ENCODE measurements at regions not wholly inside any gene's neighbourhood (a gene's known extent, or its start where the extent isn't known, plus 50 kb on each side); places are given as distances from the start of the nearest gene placed in this dataset.

- DNase-seq (ENCODE audit: low spot score) = no peak
These were observed 120.2 kb upstream of the PFN2 start for GRCh38 chr3:150090877-150091276.

- no peak for DNase-seq (ENCODE audit: low spot score)
These were observed 119.3 kb upstream of the PFN2 start for GRCh38 chr3:150090006-150090405.

- DNase-seq (ENCODE audit: low spot score) = no peak
These were observed 113.4 kb upstream of the PFN2 start for GRCh38 chr3:150084128-150084527.

- DNase-seq (ENCODE audit: low spot score) = no peak
These were observed 113.0 kb upstream of the PFN2 start for GRCh38 chr3:150083655-150084042.

GRCh38 chr3:150082898-150083654 is 112.4 kb upstream of the PFN2 start:
- DNase-seq (ENCODE audit: low spot score) = no peak

GRCh38 chr3:150081084-150081483 is 110.4 kb upstream of the PFN2 start:
- no peak for DNase-seq (ENCODE audit: low spot score)

GRCh38 chr3:150080058-150080730 is 109.5 kb upstream of the PFN2 start:
- no peak for DNase-seq (ENCODE audit: low spot score)

- DNase-seq (ENCODE audit: low spot score) = no peak
These were observed 108.5 kb upstream of the PFN2 start for GRCh38 chr3:150079029-150079739.

GRCh38 chr3:150077581-150078247 is 107.0 kb upstream of the PFN2 start:
- no peak for DNase-seq (ENCODE audit: low spot score)

- no peak for DNase-seq (ENCODE audit: low spot score)
These were observed 106.4 kb upstream of the PFN2 start for GRCh38 chr3:150077107-150077506.

- no peak for DNase-seq (ENCODE audit: low spot score)
These were observed 105.7 kb upstream of the PFN2 start for GRCh38 chr3:150076443-150076842.

GRCh38 chr3:150075417-150075865 is 104.7 kb upstream of the PFN2 start:
- no peak for DNase-seq (ENCODE audit: low spot score)

GRCh38 chr3:150074697-150075416 is 104.2 kb upstream of the PFN2 start:
- no peak for DNase-seq (ENCODE audit: low spot score)

GRCh38 chr3:150074277-150074676 is 103.6 kb upstream of the PFN2 start:
- DNase-seq (ENCODE audit: low spot score) = no peak

- DNase-seq (ENCODE audit: low spot score) = no peak
These were observed 102.8 kb upstream of the PFN2 start for GRCh38 chr3:150073513-150073912.

- DNase-seq (ENCODE audit: low spot score) = no peak
These were observed 102.3 kb upstream of the PFN2 start for GRCh38 chr3:150073031-150073430.

- DNase-seq (ENCODE audit: low spot score) = no peak
These were observed 101.9 kb upstream of the PFN2 start for GRCh38 chr3:150072576-150072975.

GRCh38 chr3:150070271-150070670 is 99.6 kb upstream of the PFN2 start:
- no peak for DNase-seq (ENCODE audit: low spot score)

GRCh38 chr3:150069633-150070032 is 98.9 kb upstream of the PFN2 start:
- DNase-seq (ENCODE audit: low spot score) = no peak

GRCh38 chr3:150069154-150069527 is 98.4 kb upstream of the PFN2 start:
- no peak for DNase-seq (ENCODE audit: low spot score)

GRCh38 chr3:150068440-150069153 is 97.9 kb upstream of the PFN2 start:
- DNase-seq (ENCODE audit: low spot score) = no peak

Measured in hematopoietic multipotent progenitor cell treated with erythropoietin and hydrocortisone succinate and interleukin-3 and kit ligand, for 15 days (in vitro differentiated cells).